ENCODE measurements at regions not wholly inside any gene's neighbourhood (a gene's known extent, or its start where the extent isn't known, plus 50 kb on each side); places are given as distances from the start of the nearest gene placed in this dataset.

GRCh38 chr3:117350371-117350770 lies 640.8 kb downstream of the TUSC7 start:
- no peaks in the 10 kb centered on the region for H3K36me3 ChIP-seq (ENCODE audit: control insufficient read depth, insufficient read depth, low read length)
- ChIA-PET CTCF (ENCODE audit: low intra/inter-chr PET ratio) (no interaction called here), POLR2A (no interaction called here)
- in situ Hi-C loops (cut with MboI) (no loop called here), intact Hi-C loops (cut with micrococcal nuclease) (no loop called here)
- 0% methylated on average over 3 of the region's 3 CpGs for WGBS (ENCODE audit: insufficient coverage, low coverage, missing lambda C conversion rate)
- H3K27ac ChIP-seq (ENCODE audit: extremely low read depth, low read depth, low read length): no peak overlapping the region
- no peaks in the 10 kb centered on the region for H3K79me2 ChIP-seq (ENCODE audit: control insufficient read depth, insufficient read depth, low read length)
- H3K9me3 ChIP-seq (replicated peaks; ENCODE audit: control insufficient read depth, insufficient read depth, low read depth, low read length): no peaks in the 10 kb centered on the region
- no peak overlapping the region for H2AFZ ChIP-seq (ENCODE audit: low read depth, low read length)
- no peak overlapping the region for H3K4me2 ChIP-seq (ENCODE audit: insufficient read depth, low read length)
- H3K9ac ChIP-seq (ENCODE audit: insufficient read depth in 1 of 2, low read depth in 2 of 2, low read length in 2 of 2): no peak overlapping the region
- no peaks in the 10 kb centered on the region for H3K27me3 ChIP-seq (ENCODE audit: control insufficient read depth in 2 of 2, insufficient read depth in 2 of 2, low read length in 2 of 2)
- TF ChIP-seq KAT2B (IDR thresholded peaks at IDR 0.05; ENCODE audit: low read depth, low read length) (no peak), ZNF23 (CRISPR knock-in tag; IDR thresholded peaks at IDR 0.05) (no peak), HLTF (IDR thresholded peaks at IDR 0.05) (no peak), MAX (CRISPR knock-in tag; IDR thresholded peaks at IDR 0.05) (no peak), PML (IDR thresholded peaks at IDR 0.05; ENCODE audit: low read length) (no peak), ZNF764 (CRISPR knock-in tag; IDR thresholded peaks at IDR 0.05; ENCODE audit: low read depth) (no peak), NR2F6 (CRISPR knock-in tag; IDR thresholded peaks at IDR 0.05) (no peak), CC2D1A (IDR thresholded peaks at IDR 0.05) (no peak)
- DNase-seq (ENCODE audit: extremely low read depth in 1 of 4, low spot score in 3 of 4): no peak
- FAIRE-seq: no peak
- H3K9me1 ChIP-seq (ENCODE audit: control insufficient read depth, insufficient read depth, low read length): no peaks in the 10 kb centered on the region
- no TSS peak for BruUV-seq (replicated peaks)
- no peaks in the 10 kb centered on the region for H4K20me1 ChIP-seq (replicated peaks; ENCODE audit: control insufficient read depth, insufficient read depth, low read length)
- no peak overlapping the region for H3K4me3 ChIP-seq
- H3K4me1 ChIP-seq (replicated peaks in 1 of 2; ENCODE audit: control insufficient read depth in 2 of 2, insufficient read depth in 2 of 2, low read length in 2 of 2): no peaks in the 10 kb centered on the region
- no peak for ATAC-seq

GRCh38 chr3:117355566-117355965 lies 646.0 kb downstream of the TUSC7 start:
- intact Hi-C loops (cut with micrococcal nuclease): no loop called here
- H3K36me3 ChIP-seq (ENCODE audit: control insufficient read depth, insufficient read depth, low read length): no peaks in the 10 kb centered on the region
- no TSS peak for BruUV-seq (replicated peaks)
- H3K4me1 ChIP-seq (replicated peaks in 1 of 2; ENCODE audit: control insufficient read depth in 2 of 2, insufficient read depth in 2 of 2, low read length in 2 of 2): no peaks in the 10 kb centered on the region
- H4K20me1 ChIP-seq (replicated peaks; ENCODE audit: control insufficient read depth, insufficient read depth, low read length): no peaks in the 10 kb centered on the region
- no peak overlapping the region for H3K4me2 ChIP-seq (ENCODE audit: insufficient read depth, low read length)
- in situ Hi-C loops (cut with MboI): no loop called here
- no peaks in the 10 kb centered on the region for H3K79me2 ChIP-seq (ENCODE audit: control insufficient read depth, insufficient read depth, low read length)
- 0% methylated on average over 2 of the region's 4 CpGs for WGBS (ENCODE audit: insufficient coverage, low coverage, missing lambda C conversion rate)
- ATAC-seq (no peak), DNase-seq (ENCODE audit: extremely low read depth in 1 of 4, low spot score in 3 of 4) (peak in 2 of 4 experiments; percentile 3 to 4), FAIRE-seq (no peak)
- no peak overlapping the region for H2AFZ ChIP-seq (ENCODE audit: low read depth, low read length)
- no peak overlapping the region for H3K27ac ChIP-seq (ENCODE audit: extremely low read depth, low read depth, low read length)
- ChIA-PET CTCF (ENCODE audit: low intra/inter-chr PET ratio) (no interaction called here), POLR2A (no interaction called here)
- no peak overlapping the region for H3K4me3 ChIP-seq
- H3K27me3 ChIP-seq (ENCODE audit: control insufficient read depth in 2 of 2, insufficient read depth in 2 of 2, low read length in 2 of 2): no peaks in the 10 kb centered on the region
- H3K9me3 ChIP-seq (replicated peaks; ENCODE audit: control insufficient read depth, insufficient read depth, low read depth, low read length): no peaks in the 10 kb centered on the region
- TF ChIP-seq KHSRP (IDR thresholded peaks at IDR 0.05): no peak
- no peak for TF ChIP-seq HCFC1 (IDR thresholded peaks at IDR 0.05; ENCODE audit: low read depth, low read length)
- TF ChIP-seq DPF2 (IDR thresholded peaks at IDR 0.05): no peak
- TF ChIP-seq PURB (CRISPR knock-in tag; IDR thresholded peaks at IDR 0.05; ENCODE audit: low read depth): no peak
- TF ChIP-seq NFIC (IDR thresholded peaks at IDR 0.05): no peak
- TF ChIP-seq ZNF444 (CRISPR knock-in tag; IDR thresholded peaks at IDR 0.05): no peak
- H3K9me1 ChIP-seq (ENCODE audit: control insufficient read depth, insufficient read depth, low read length): no peaks in the 10 kb centered on the region
- H3K9ac ChIP-seq (ENCODE audit: insufficient read depth in 1 of 2, low read depth in 2 of 2, low read length in 2 of 2): no peak overlapping the region

All from K562 (cell line).